ENCODE measurements at regions not wholly inside any gene's neighbourhood (a gene's known extent, or its start where the extent isn't known, plus 50 kb on each side); places are given as distances from the start of the nearest gene placed in this dataset.

DNA sequence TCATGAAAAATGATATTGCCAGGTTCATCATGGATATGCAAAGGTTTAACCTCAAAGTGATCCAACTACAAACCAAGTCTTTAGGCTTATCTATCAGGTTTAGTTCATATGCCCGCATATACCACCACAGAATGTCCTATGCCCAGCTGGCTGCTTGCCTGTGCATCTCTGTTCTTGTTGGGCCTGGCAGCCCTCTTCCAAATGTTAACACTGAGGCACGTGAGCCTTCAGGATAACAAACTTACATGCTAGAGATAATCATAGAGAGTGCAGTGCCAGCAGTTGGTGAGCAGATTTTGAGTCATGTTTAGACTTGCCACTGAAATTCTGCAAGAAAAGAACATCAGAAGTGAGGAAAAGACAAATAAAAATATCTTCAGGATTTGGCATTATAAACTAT is 607.9 kb upstream of the TMPRSS15 start:
- TF ChIP-seq, protein P1, sequence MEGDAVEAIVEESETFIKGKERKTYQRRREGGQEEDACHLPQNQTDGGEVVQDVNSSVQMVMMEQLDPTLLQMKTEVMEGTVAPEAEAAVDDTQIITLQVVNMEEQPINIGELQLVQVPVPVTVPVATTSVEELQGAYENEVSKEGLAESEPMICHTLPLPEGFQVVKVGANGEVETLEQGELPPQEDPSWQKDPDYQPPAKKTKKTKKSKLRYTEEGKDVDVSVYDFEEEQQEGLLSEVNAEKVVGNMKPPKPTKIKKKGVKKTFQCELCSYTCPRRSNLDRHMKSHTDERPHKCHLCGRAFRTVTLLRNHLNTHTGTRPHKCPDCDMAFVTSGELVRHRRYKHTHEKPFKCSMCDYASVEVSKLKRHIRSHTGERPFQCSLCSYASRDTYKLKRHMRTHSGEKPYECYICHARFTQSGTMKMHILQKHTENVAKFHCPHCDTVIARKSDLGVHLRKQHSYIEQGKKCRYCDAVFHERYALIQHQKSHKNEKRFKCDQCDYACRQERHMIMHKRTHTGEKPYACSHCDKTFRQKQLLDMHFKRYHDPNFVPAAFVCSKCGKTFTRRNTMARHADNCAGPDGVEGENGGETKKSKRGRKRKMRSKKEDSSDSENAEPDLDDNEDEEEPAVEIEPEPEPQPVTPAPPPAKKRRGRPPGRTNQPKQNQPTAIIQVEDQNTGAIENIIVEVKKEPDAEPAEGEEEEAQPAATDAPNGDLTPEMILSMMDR (IDR thresholded peaks at IDR 0.05) = no peak
- TF ChIP-seq POLR2A (IDR thresholded peaks at IDR 0.05; ENCODE audit: low read depth) = no peak
- no peak for TF ChIP-seq POLR2AphosphoS5 (IDR thresholded peaks at IDR 0.05)
- TF ChIP-seq EP300 (IDR thresholded peaks at IDR 0.05) = no peak
